Activated CD4-positive, alpha-beta T cell treated with anti-CD3 and anti-CD28 coated beads, Interleukin-2, amount 10 ng/mL, durations not matched to agents 24 days and 14 days (primary cell): ENCODE measurements at regions not wholly inside any gene's neighbourhood (a gene's known extent, or its start where the extent isn't known, plus 50 kb on each side); places are given as distances from the start of the nearest gene placed in this dataset.

Experiments
- DNase-seq: peaks from one replicate; pipeline ENCODE4 v3.0.0; 2022
- H3K27ac Mint-ChIP-seq: one replicate; pipeline ENCODE4 v1.8.0; 2022; ENCODE audit warnings: mild to moderate bottlenecking, mixed read lengths
- H3K27me3 Mint-ChIP-seq: one replicate; pipeline ENCODE4 v1.8.0; 2022; ENCODE audit warnings: mixed read lengths
- H3K36me3 Mint-ChIP-seq: one replicate; pipeline ENCODE4 v1.8.0; 2022; ENCODE audit warnings: low read depth, mild to moderate bottlenecking, mixed read lengths
- H3K4me1 Mint-ChIP-seq: one replicate; pipeline ENCODE4 v1.8.0; 2021; ENCODE audit warnings: mixed read lengths
- H3K4me3 Mint-ChIP-seq: one replicate; pipeline ENCODE4 v1.8.0; 2022; ENCODE audit warnings: mild to moderate bottlenecking, moderate library complexity, mixed read lengths
- H3K9me3 Mint-ChIP-seq: one replicate; pipeline ENCODE4 v1.8.0; 2021; ENCODE audit warnings: mixed read lengths
- intact Hi-C: fragments of 100-400 bp; cut with micrococcal nuclease; formaldehyde crosslinking; loops from one replicate; pipeline ENCODE4 v1.15.1; 2023

DNA sequence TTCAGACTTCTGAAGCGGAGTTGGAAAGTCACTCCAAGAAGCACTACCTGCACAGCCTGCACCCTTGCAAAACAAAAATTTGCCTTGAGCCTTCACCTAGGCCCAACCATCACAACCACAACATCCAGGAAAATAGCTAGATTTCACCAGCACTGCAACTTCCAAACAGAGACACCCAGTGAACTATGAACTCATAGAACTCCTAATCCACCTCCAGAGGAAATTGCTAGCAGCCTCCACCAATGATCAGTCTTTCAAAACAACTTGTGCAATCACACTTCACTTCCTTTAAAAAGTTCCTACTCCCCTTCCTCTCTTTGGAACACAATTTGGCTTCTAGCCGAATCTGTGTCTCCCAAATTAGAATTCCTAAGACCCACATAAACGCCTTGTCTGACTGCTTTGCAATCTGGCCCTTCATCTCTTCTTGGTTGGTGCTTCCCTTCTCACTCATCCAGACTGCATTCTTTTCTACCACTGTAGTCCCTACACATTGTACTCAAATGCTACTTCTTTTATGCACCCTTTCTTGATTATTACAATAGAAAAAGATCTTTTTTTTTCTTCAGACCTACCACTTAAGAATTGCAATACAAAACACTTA lies 489.2 kb upstream of the ARGLU1 start:
- Mint-ChIP-seq H3K27ac (no peak overlapping the region), H3K4me1 (no peaks in the 10 kb centered on the region), H3K27me3 (no peaks in the 10 kb centered on the region), H3K36me3 (no peaks in the 10 kb centered on the region), H3K4me3 (no peak overlapping the region), H3K9me3 (peaks cover 12% of the 10 kb centered on the region)
- DNase-seq = no peak
- intact Hi-C loops = no loop called here

DNA sequence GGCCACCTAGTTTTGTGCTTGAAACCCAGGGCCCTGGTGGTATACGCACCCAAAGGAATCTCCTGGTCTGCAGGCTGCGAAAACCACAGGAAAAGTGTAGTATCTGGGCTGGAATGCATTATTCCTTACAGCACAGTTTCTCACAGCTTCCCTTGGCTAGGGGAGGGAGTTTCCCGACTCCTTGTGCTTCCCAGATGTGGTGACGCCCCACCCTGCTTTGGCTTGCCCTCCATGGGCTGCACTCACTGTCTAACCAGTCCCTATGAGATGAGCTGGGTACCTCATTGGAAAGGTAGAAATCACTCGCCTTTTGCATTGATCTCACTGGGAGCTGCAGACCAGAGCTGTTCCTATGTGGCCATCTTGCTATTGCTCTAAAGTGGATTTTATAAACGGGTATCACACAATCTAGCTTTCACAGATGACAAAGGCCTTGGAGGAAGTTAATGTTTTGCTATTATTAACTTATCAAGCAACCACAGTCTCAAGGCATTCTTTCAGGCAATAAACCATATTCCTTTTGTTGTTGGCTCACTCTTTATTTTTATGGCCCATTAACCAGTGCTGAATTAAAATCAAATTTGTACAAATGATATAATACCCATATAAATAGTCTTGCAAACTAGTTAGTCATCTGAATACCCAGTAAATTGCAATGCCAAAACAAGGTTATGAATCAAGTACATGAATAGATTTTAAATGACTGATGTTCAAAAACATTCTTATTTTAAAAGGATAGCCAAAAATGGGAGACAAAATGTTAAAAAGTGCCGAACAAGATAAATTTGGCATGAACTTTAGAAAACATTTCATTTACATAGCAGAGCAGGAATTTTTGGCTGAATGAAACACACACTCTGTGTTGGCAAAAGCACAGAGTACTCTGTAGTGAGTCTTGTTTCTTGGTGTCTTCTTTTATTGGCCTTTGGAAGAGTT lies 475.4 kb upstream of the ARGLU1 start:
- H3K9me3 Mint-ChIP-seq = no peaks in the 10 kb centered on the region
- no peaks in the 10 kb centered on the region for H3K27me3 Mint-ChIP-seq
- no peak overlapping the region for H3K4me3 Mint-ChIP-seq
- no peak overlapping the region for H3K27ac Mint-ChIP-seq
- intact Hi-C loops = no loop called here
- peak; percentile 23 for DNase-seq
- no peaks in the 10 kb centered on the region for H3K4me1 Mint-ChIP-seq
- H3K36me3 Mint-ChIP-seq = no peaks in the 10 kb centered on the region

DNA sequence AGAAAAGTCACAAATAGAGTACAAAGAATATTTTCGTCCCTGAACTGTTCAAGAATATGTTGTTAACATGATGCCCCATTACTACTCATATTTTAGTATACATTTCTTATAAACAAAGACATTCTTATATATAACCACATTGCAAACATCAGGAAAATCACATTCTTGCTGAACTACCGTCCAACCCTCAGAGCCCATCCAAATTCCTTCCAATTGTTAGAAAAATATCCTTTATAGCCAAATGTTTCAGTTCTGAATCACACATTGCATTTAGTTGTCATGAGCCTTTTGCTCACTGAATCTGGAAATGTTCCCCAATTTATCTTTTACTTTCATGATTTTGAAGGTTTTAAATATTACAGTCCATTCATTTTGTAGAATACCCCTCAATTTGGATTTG lies 467.8 kb upstream of the ARGLU1 start:
- H3K36me3 Mint-ChIP-seq = no peaks in the 10 kb centered on the region
- H3K9me3 Mint-ChIP-seq = no peaks in the 10 kb centered on the region
- no peaks in the 10 kb centered on the region for H3K27me3 Mint-ChIP-seq
- no peak overlapping the region for H3K27ac Mint-ChIP-seq
- H3K4me1 Mint-ChIP-seq = no peaks in the 10 kb centered on the region
- no peak overlapping the region for H3K4me3 Mint-ChIP-seq
- no peak for DNase-seq
- intact Hi-C loops = no loop called here

DNA sequence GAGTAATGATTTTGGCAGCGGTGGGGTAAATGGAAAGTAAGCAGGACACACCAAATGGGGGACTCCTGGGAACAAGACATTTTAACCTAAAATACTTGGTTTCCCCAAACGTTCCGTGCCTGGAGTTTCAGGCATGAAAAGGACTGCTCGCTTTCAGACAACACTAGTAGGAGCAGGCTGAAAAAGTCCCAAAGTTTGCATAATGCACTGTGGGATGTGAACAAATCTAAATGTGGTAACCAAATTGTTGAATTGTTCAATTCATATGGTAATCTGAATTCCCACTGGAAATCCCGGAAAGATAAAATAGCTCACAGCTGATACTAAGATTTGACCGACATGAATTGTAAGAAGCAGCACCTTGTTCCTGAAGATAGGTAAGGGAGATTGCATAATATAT lies 467.2 kb upstream of the ARGLU1 start:
- intact Hi-C loops = no loop called here
- H3K27me3 Mint-ChIP-seq = no peaks in the 10 kb centered on the region
- H3K36me3 Mint-ChIP-seq = no peaks in the 10 kb centered on the region
- no peaks in the 10 kb centered on the region for H3K4me1 Mint-ChIP-seq
- no peak for DNase-seq
- H3K27ac Mint-ChIP-seq = no peak overlapping the region
- H3K4me3 Mint-ChIP-seq = no peak overlapping the region
- no peaks in the 10 kb centered on the region for H3K9me3 Mint-ChIP-seq

DNA sequence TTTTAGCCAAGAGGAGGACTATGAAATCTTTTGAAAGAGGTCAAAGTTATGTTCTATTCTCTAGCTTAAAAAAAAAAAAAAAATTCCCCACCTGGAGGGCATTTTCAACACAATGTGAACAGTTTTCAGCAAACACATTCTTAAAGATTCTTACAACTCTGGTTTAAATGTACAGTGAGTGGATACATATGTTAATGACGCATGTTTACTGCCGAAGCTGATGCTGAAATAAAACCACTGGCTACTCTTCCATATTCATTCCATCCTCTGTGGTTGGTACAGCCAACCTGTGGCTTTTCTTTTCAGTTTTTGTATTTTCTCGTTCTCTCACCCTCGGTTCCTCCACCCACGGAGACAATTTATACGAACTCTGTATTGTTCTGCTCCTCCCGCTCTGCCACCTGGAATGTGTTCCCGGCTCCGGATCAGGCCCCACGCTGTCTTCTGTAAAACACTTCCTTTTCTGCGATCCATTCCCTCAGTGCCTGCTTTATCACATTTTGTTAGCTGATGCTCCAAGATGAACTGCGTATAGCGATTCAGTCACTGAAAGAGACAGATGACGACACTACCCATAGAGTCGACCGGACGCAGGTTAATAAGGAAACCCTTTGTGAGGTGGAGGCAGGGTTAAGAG lies 466.4 kb upstream of the ARGLU1 start:
- Mint-ChIP-seq H3K27me3 (no peaks in the 10 kb centered on the region), H3K27ac (no peak overlapping the region)

DNA sequence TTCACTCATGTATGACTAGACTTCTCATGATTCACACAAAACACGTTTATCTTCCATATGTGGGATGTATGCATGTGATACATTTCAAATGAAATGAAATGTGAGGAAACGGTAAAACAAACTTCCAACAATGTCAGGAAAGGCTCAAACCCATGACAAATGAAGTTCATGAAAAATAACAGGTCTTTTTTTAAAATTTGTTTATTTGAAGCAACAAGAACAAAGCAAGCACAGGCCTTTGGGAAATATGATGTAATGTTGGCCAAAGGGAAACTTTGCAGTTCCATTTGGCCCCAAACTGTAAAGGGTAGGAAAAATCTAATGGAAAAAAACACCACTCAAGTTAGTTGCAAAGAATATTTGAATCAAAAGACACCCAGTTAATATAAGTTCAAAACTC lies 463.8 kb upstream of the ARGLU1 start:
- DNase-seq = no peak
- no peaks in the 10 kb centered on the region for H3K27me3 Mint-ChIP-seq
- no peaks in the 10 kb centered on the region for H3K4me1 Mint-ChIP-seq
- intact Hi-C loops = no loop called here
- no peak overlapping the region for H3K27ac Mint-ChIP-seq
- H3K9me3 Mint-ChIP-seq = no peaks in the 10 kb centered on the region
- no peaks in the 10 kb centered on the region for H3K36me3 Mint-ChIP-seq
- no peak overlapping the region for H3K4me3 Mint-ChIP-seq

More for the DNA sequence above, 466.4 kb upstream of the ARGLU1 start:
- intact Hi-C loops = no loop called here
- DNase-seq = no peak
- Mint-ChIP-seq H3K9me3 (no peaks in the 10 kb centered on the region), H3K4me3 (no peak overlapping the region), H3K36me3 (no peaks in the 10 kb centered on the region), H3K4me1 (no peaks in the 10 kb centered on the region)

DNA sequence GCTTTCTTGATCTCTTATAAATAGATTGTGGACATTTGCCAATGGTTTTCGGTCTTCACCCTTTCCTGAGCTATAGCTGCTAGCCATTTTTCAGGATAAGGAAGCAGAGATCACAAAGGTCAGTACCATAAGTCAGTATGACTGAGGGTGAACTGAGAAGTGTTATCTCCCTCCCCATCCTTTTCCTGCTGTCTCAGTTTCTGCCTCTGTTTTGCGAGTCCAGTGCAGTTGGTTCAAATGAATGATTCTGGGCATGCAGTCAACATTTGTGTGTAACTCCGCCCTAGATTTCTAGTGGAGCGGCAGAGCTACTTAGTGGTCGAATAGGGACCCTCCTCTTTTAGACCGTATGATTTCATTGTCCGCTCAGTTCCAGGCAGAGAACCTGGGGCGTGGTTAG lies 460.8 kb upstream of the ARGLU1 start:
- DNase-seq = no peak
- Mint-ChIP-seq H3K9me3 (peaks cover 5% of the 10 kb centered on the region), H3K27ac (no peak overlapping the region), H3K4me3 (no peak overlapping the region), H3K27me3 (no peaks in the 10 kb centered on the region), H3K36me3 (no peaks in the 10 kb centered on the region), H3K4me1 (no peaks in the 10 kb centered on the region)
- intact Hi-C loops = no loop called here

DNA sequence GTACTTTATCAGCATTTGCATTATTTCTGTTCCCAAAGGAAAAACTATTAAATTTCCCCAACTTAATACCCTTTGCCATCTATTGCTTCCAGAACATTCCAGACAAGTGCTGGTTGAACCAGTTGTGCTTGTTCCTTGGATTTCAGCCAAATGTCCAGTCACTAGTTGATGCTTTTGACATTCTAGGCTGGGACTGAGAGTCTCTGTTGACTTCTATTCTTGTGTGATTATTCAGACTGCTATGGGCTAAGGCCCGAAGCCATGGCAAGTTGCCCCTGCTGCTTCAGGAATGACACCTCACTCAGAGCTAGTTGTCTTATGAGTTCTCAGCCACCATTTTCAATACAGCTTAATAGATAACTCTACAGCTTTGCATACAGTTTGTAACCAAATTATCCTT lies 458.1 kb upstream of the ARGLU1 start:
- Mint-ChIP-seq H3K4me3 (no peak overlapping the region), H3K9me3 (peaks cover 6% of the 10 kb centered on the region), H3K4me1 (no peaks in the 10 kb centered on the region), H3K27ac (no peak overlapping the region), H3K27me3 (no peaks in the 10 kb centered on the region), H3K36me3 (no peaks in the 10 kb centered on the region)
- DNase-seq = no peak
- intact Hi-C loops = no loop called here

DNA sequence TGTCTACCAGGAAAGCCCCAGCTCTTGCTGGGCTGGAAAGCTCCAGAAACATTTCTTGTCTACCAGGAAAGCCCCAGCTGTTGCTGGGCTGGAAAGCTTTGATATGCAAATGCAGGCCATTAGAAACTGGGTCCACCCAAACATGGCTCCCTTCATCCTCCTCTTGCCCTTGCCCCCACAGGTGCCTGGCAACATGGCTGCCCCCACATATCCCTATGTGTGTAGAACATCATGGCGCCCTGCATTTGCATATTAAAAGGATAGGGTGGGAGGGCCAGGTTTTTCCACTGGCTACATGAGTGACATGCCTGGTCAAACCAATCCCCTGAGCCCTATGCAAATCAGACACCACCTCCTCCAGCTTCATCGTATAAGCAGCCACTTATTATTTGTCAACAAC lies 455.4 kb upstream of the ARGLU1 start:
- no peak for DNase-seq
- Mint-ChIP-seq H3K27me3 (no peaks in the 10 kb centered on the region), H3K4me3 (no peak overlapping the region), H3K27ac (no peak overlapping the region), H3K9me3 (peaks cover 6% of the 10 kb centered on the region), H3K36me3 (no peaks in the 10 kb centered on the region), H3K4me1 (no peaks in the 10 kb centered on the region)
- intact Hi-C loops = no loop called here

DNA sequence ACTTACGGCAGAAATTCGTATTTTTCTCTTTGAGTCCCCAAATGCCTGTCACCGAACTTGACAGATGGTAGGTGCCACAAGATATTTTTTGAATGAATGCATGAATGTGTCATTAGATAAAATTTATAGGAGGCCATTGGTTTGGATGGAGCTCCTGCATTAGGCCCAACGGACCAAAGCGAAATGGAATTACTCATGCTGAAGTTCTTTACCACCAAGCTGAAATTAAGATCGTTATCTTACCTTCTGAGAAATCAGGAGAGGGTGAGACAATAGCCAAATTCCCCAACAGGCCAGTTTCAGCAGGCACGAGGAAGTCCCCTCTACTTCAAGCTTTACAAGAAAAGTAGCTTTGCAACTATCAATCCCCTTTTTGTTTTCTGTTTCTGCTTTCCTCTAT lies 452.5 kb upstream of the ARGLU1 start:
- DNase-seq = no peak
- Mint-ChIP-seq H3K27me3 (no peaks in the 10 kb centered on the region), H3K4me3 (no peak overlapping the region), H3K36me3 (no peaks in the 10 kb centered on the region), H3K9me3 (peaks cover 9% of the 10 kb centered on the region), H3K27ac (no peak overlapping the region), H3K4me1 (no peaks in the 10 kb centered on the region)
- intact Hi-C loops = no loop called here

DNA sequence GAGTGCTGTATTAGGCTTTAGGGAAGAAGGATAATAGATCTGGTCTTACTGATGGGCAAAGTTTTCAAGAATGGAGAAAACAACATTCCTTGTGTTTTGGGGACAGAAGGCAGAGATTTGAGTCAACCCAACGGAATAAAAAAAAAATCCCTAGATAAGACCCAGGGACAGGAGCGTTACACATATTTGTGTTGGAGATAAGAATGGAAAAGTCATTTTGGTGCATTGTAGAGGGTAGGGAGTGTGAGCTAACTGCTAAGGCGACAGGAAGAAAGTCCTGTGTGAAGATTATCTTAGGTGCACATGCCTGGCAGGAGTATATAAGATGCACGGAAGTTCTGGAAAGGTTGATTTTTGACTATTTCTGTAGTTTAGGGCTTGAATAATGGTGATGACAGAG lies 450.3 kb upstream of the ARGLU1 start:
- Mint-ChIP-seq H3K4me1 (no peaks in the 10 kb centered on the region), H3K27ac (no peak overlapping the region), H3K4me3 (no peak overlapping the region)

DNA sequence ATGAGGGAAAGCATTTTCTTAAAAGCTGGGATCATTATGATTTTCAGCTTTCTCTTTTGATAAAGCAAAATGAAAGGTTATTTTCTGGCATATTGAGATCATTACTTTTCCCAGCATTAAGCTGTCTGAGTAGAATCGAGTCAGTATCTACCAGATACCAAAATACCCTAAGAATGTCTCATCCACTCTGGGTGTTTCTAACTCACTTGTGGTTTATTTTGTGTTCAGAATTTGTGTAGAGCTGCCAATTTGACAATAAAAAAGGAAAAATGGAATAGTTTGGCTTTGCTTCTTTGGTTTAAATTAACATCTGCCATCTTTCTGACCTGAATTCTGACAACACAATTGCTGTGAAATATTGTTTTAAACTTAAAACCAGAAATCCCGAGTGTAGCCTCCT lies 438.7 kb upstream of the ARGLU1 start:
- no peaks in the 10 kb centered on the region for H3K36me3 Mint-ChIP-seq
- no peaks in the 10 kb centered on the region for H3K9me3 Mint-ChIP-seq
- intact Hi-C loops = no loop called here
- H3K27me3 Mint-ChIP-seq = no peaks in the 10 kb centered on the region
- H3K4me3 Mint-ChIP-seq = no peak overlapping the region
- no peaks in the 10 kb centered on the region for H3K4me1 Mint-ChIP-seq
- H3K27ac Mint-ChIP-seq = no peak overlapping the region
- no peak for DNase-seq

More for the DNA sequence above, 450.3 kb upstream of the ARGLU1 start:
- Mint-ChIP-seq H3K27me3 (no peaks in the 10 kb centered on the region), H3K9me3 (peaks cover 3% of the 10 kb centered on the region), H3K36me3 (no peaks in the 10 kb centered on the region)
- intact Hi-C loops = no loop called here
- no peak for DNase-seq

DNA sequence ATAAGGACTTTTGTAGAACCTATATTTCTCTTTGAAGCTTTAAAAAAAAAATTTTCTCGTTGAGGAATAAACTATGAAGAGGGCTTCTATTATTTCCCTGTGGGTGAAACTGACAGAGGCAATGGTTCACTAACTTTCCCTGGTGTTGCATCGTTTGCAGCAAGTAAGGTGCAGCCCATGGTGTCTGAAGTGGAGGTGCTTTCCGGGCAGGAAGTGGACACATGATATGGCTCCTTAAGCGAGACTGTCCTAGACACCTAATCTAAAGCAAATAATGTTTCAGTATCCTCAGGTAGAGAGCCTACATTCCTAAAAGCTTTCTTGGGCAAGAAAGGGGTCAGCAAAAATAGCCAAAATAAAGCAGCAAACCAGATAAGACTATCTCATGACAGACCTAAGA lies 437.6 kb upstream of the ARGLU1 start:
- Mint-ChIP-seq H3K27me3 (no peaks in the 10 kb centered on the region), H3K36me3 (no peaks in the 10 kb centered on the region), H3K4me3 (no peak overlapping the region), H3K4me1 (no peaks in the 10 kb centered on the region), H3K27ac (no peak overlapping the region), H3K9me3 (no peaks in the 10 kb centered on the region)
- intact Hi-C loops = no loop called here
- no peak for DNase-seq

DNA sequence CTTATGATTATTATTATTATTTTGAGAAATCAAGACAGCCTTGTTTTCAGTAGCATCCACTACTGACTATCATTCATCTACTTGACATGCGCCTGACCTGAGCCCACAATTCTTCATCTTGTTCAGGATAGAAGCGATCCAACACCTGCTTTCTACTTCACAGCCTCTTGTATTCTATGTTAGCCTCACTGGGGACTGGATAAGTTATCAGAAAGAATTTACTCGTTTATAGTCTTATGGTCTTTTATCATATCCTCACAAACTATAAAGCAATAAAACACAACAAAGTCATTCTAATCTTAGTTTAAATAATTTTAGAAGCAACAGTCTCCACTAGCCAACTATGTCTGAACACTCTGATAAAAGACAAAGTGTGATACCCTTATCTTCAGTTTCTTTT lies 436.0 kb upstream of the ARGLU1 start:
- H3K27me3 Mint-ChIP-seq = no peaks in the 10 kb centered on the region
- H3K4me3 Mint-ChIP-seq = no peak overlapping the region
- peaks cover 6% of the 10 kb centered on the region for H3K9me3 Mint-ChIP-seq
- intact Hi-C loops = no loop called here
- H3K36me3 Mint-ChIP-seq = no peaks in the 10 kb centered on the region
- no peak overlapping the region for H3K27ac Mint-ChIP-seq
- no peak for DNase-seq
- H3K4me1 Mint-ChIP-seq = no peaks in the 10 kb centered on the region
